Natural killer cell (primary cell): ENCODE measurements at regions not wholly inside any gene's neighbourhood (a gene's known extent, or its start where the extent isn't known, plus 50 kb on each side); places are given as distances from the start of the nearest gene placed in this dataset.
"Not testable (repeated sequence)": the region's sequence is repeated elsewhere in the genome, so short reads cannot be mapped to it uniquely, and the experiment has no call there.

Experiments
- ATAC-seq, 3 donors: fragments of 150-1000 bp in 2 of 3; fragments of 200-7000 bp in 1 of 3; cut with Tn5 transposase; 1 replicate in 1 of 3; 2 replicates in 2 of 3; pipeline ENCODE4 v1.10.0; 2021; ENCODE audit warnings: mild to moderate bottlenecking in 2 of 3, moderate library complexity in 2 of 3
- DNase-seq, 2 donors: peaks; one replicate each; pipeline versions ENCODE4 v3.0.0 to v3.0.0-alpha.2; 2013 to 2021; ENCODE audit warnings: mixed read lengths in 1 of 2
- H3K27ac ChIP-seq: one replicate; pipeline ENCODE4 v1.5.1; 2013; ENCODE audit warnings: mild to moderate bottlenecking, low read length
- H3K27me3 ChIP-seq: one replicate; pipeline ENCODE4 v1.6.1; 2013; ENCODE audit warnings: low read length; ENCODE audit not compliant: control insufficient read depth, insufficient read depth
- H3K36me3 ChIP-seq: one replicate; pipeline ENCODE4 v1.6.1; 2013; ENCODE audit warnings: low read length; ENCODE audit not compliant: control insufficient read depth, insufficient read depth
- H3K4me1 ChIP-seq: one replicate; pipeline ENCODE4 v1.6.1; 2013; ENCODE audit warnings: low read length; ENCODE audit not compliant: control insufficient read depth, insufficient read depth
- H3K4me3 ChIP-seq: one replicate; pipeline ENCODE4 v1.5.1; 2013; ENCODE audit warnings: low read length
- H3K9me3 ChIP-seq: one replicate; pipeline ENCODE4 v1.6.1; 2013; ENCODE audit warnings: low read length; ENCODE audit not compliant: control insufficient read depth, insufficient read depth
- H3K27ac Mint-ChIP-seq, 2 donors: one replicate each; pipeline ENCODE4 v1.8.0; 2022; ENCODE audit warnings: mild to moderate bottlenecking in 2 of 2, mixed read lengths in 2 of 2, moderate library complexity in 1 of 2
- H3K27me3 Mint-ChIP-seq, 2 donors: one replicate each; pipeline ENCODE4 v1.8.0; 2022; ENCODE audit warnings: low read depth in 2 of 2, mixed read lengths in 2 of 2
- H3K36me3 Mint-ChIP-seq: one replicate; pipeline ENCODE4 v1.8.0; 2022; ENCODE audit warnings: mixed read lengths
- H3K4me1 Mint-ChIP-seq, 2 donors: one replicate each; pipeline ENCODE4 v1.8.0; 2022; ENCODE audit warnings: mixed read lengths in 2 of 2
- H3K4me3 Mint-ChIP-seq: one replicate; pipeline ENCODE4 v1.8.0; 2022; ENCODE audit warnings: mild to moderate bottlenecking, moderate library complexity, mixed read lengths
- H3K9me3 Mint-ChIP-seq, 2 donors: one replicate each; pipeline ENCODE4 v1.8.0; 2022; ENCODE audit warnings: mixed read lengths in 2 of 2
- CTCF ChIP-seq: fragments of 200-600 bp; IDR thresholded peaks from one replicate; pipeline ENCODE4 v1.8.0; 2022; ENCODE audit warnings: antibody characterized with exemption
- WGBS: methylation state at CpG from one replicate; pipeline ENCODE4 v1.1.7; 2013; ENCODE audit warnings: missing lambda C conversion rate; ENCODE audit not compliant: insufficient coverage; 5-methylcytosine and 5-hydroxymethylcytosine counted together
- intact Hi-C: fragments of 100-400 bp; cut with micrococcal nuclease; formaldehyde crosslinking; loops from one replicate; pipeline ENCODE4 v1.14.2; 2022

- DNase-seq, H3K27me3 ChIP-seq, ATAC-seq, H3K27ac ChIP-seq, H3K36me3 Mint-ChIP-seq, H3K4me3 ChIP-seq, H3K36me3 ChIP-seq, intact Hi-C loops, H3K27ac Mint-ChIP-seq, H3K4me1 Mint-ChIP-seq, H3K27me3 Mint-ChIP-seq, H3K4me3 Mint-ChIP-seq, H3K9me3 Mint-ChIP-seq, H3K4me1 ChIP-seq, H3K9me3 ChIP-seq: not testable (repeated sequence)
- 92% methylated on average over 16 of the region's 16 CpGs for WGBS
Observed at GRCh38 chr2:179385756-179386155, 121.1 kb upstream of the SESTD1 start.

GRCh38 chr2:179383975-179384374 is 119.3 kb upstream of the SESTD1 start:
- DNase-seq (no peak), ATAC-seq (no peak)
- Mint-ChIP-seq H3K36me3 (no peaks in the 10 kb centered on the region), H3K9me3 (peaks cover 2 to 3% of the 10 kb centered on the region in 2 donors), H3K4me3 (no peak overlapping the region), H3K4me1 (no peaks in the 10 kb centered on the region), H3K27me3 (peaks cover 0 to 10% of the 10 kb centered on the region in 2 donors), H3K27ac (no peak overlapping the region)
- Histone ChIP-seq H3K36me3 (no peaks in the 10 kb centered on the region), H3K27me3 (no peaks in the 10 kb centered on the region), H3K9me3 (no peaks in the 10 kb centered on the region), H3K4me1 (no peaks in the 10 kb centered on the region), H3K4me3 (no peak overlapping the region), H3K27ac (no peak overlapping the region)
- no CpG with 5 or more reads among the region's 1 CpG for WGBS
- TF ChIP-seq CTCF = no peak
- intact Hi-C loops = no loop called here

GRCh38 chr2:179377296-179377695 is 112.7 kb upstream of the SESTD1 start:
- no peak overlapping the region for H3K4me3 Mint-ChIP-seq
- intact Hi-C loops = no loop called here
- WGBS = 100% methylated on average over 1 of the region's 1 CpG
- DNase-seq = no peak
- Histone ChIP-seq H3K4me1 (no peaks in the 10 kb centered on the region), H3K9me3 (no peaks in the 10 kb centered on the region), H3K4me3 (no peak overlapping the region), H3K36me3 (no peaks in the 10 kb centered on the region), H3K27ac (no peak overlapping the region), H3K27me3 (no peaks in the 10 kb centered on the region)
- H3K36me3 Mint-ChIP-seq = no peaks in the 10 kb centered on the region
- ATAC-seq = no peak
- H3K27ac Mint-ChIP-seq = no peak overlapping the region
- H3K27me3 Mint-ChIP-seq = peaks cover 0 to 7% of the 10 kb centered on the region in 2 donors
- TF ChIP-seq CTCF = no peak
- H3K9me3 Mint-ChIP-seq = peaks cover 0 to 2% of the 10 kb centered on the region in 2 donors
- no peaks in the 10 kb centered on the region for H3K4me1 Mint-ChIP-seq

- Histone ChIP-seq H3K36me3 (no peaks in the 10 kb centered on the region), H3K4me3 (no peak overlapping the region), H3K9me3 (no peaks in the 10 kb centered on the region), H3K27ac (no peak overlapping the region), H3K4me1 (no peaks in the 10 kb centered on the region), H3K27me3 (no peaks in the 10 kb centered on the region)
- no peaks in the 10 kb centered on the region for H3K4me1 Mint-ChIP-seq
- H3K4me3 Mint-ChIP-seq = no peak overlapping the region
- no peak for ATAC-seq
- no peak for DNase-seq
- peaks cover 0 to 9% of the 10 kb centered on the region in 2 donors for H3K27me3 Mint-ChIP-seq
- TF ChIP-seq CTCF = no peak
- no peak overlapping the region for H3K27ac Mint-ChIP-seq
- H3K36me3 Mint-ChIP-seq = no peaks in the 10 kb centered on the region
- intact Hi-C loops = no loop called here
- H3K9me3 Mint-ChIP-seq = peaks cover 0 to 2% of the 10 kb centered on the region in 2 donors
- WGBS = 92% methylated on average over 1 of the region's 1 CpG
Observed at GRCh38 chr2:179376881-179377280, 112.2 kb upstream of the SESTD1 start.
